A673 (cell line): ENCODE measurements at regions not wholly inside any gene's neighbourhood (a gene's known extent, or its start where the extent isn't known, plus 50 kb on each side); places are given as distances from the start of the nearest gene placed in this dataset.
"Not testable (repeated sequence)": the region's sequence is repeated elsewhere in the genome, so short reads cannot be mapped to it uniquely, and the experiment has no call there.

ENCODE experiments used
- EZH2 ChIP-seq: fragments of 200-600 bp; sonication (generic); IDR thresholded peaks from 2 replicates; pipeline ENCODE4 v1.6.1; 2017; ENCODE audit warnings: borderline replicate concordance, low read depth, mild to moderate bottlenecking, mixed read lengths, antibody characterized with exemption, low read length; ENCODE audit not compliant: poor library complexity, severe bottlenecking
- TF ChIP-seq, protein P1 (sequence below): fragments of 300-800, 200-600 bp; sonication (generic); conservative IDR thresholded peaks from 2 replicates; pipeline ENCODE4 v1.5.1; 2017; ENCODE audit warnings: low read depth, mild to moderate bottlenecking, antibody characterized with exemption, low read length, moderate library complexity, mixed read lengths

DNA sequence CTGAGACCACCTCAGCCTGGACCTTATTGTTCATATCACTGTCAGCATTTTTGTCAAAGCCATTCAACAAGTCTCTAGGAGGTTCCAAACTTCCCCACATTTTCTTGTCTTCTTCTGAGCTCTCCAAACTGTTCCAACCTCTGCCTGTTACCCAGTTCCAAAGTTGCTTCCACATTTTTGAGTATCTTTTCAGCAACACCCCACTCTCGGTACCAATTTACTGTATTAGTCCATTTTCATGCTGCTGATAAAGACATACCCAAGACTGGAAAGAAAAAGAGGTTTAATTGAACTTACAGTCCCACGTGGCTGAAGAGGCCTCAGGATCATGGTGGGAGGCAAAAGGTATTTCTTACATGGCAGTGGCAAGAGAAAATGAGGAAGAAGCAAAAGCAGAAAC, 111.5 kb upstream of the MDM1 start:
- TF ChIP-seq, protein P1, sequence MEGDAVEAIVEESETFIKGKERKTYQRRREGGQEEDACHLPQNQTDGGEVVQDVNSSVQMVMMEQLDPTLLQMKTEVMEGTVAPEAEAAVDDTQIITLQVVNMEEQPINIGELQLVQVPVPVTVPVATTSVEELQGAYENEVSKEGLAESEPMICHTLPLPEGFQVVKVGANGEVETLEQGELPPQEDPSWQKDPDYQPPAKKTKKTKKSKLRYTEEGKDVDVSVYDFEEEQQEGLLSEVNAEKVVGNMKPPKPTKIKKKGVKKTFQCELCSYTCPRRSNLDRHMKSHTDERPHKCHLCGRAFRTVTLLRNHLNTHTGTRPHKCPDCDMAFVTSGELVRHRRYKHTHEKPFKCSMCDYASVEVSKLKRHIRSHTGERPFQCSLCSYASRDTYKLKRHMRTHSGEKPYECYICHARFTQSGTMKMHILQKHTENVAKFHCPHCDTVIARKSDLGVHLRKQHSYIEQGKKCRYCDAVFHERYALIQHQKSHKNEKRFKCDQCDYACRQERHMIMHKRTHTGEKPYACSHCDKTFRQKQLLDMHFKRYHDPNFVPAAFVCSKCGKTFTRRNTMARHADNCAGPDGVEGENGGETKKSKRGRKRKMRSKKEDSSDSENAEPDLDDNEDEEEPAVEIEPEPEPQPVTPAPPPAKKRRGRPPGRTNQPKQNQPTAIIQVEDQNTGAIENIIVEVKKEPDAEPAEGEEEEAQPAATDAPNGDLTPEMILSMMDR = not testable (repeated sequence)
- TF ChIP-seq EZH2 = not testable (repeated sequence)
